ENCODE measurements at regions not wholly inside any gene's neighbourhood (a gene's known extent, or its start where the extent isn't known, plus 50 kb on each side); places are given as distances from the start of the nearest gene placed in this dataset.

- TF ChIP-seq CTCF (conservative IDR thresholded peaks at IDR 0.05; ENCODE audit: low read depth, low read length) = no peak
- TF ChIP-seq MAZ (IDR thresholded peaks at IDR 0.05; ENCODE audit: borderline replicate concordance, low read depth, low read length) = no peak
- TF ChIP-seq ELK1 (IDR thresholded peaks at IDR 0.05; ENCODE audit: borderline replicate concordance, low read depth, low read length) = no peak
- no peak for TF ChIP-seq SMC3 (IDR thresholded peaks at IDR 0.05; ENCODE audit: low read depth, low read length)
- no peak for TF ChIP-seq RAD21 (IDR thresholded peaks at IDR 0.05; ENCODE audit: low read length)
- no peak for TF ChIP-seq CEBPB (IDR thresholded peaks at IDR 0.05; ENCODE audit: low read depth, low read length)
Measured at GRCh38 chr13:47233734-47234133, 336.9 kb upstream of the HTR2A start.
